K562 (cell line): ENCODE measurements at regions not wholly inside any gene's neighbourhood (a gene's known extent, or its start where the extent isn't known, plus 50 kb on each side); places are given as distances from the start of the nearest gene placed in this dataset.

Experiments
- ATAC-seq: fragments of 200-7000 bp; cut with Tn5 transposase; 3 replicates; pipeline ENCODE4 v1.9.1; 2020; ENCODE audit warnings: moderate library complexity
- BruUV-seq: library from RNA; stranded (reverse); fragments of 400-500 nt; replicated peaks from 2 replicates; lab custom pipeline; 2021; lab: Mats Ljungman, UMichigan
- CTCF ChIA-PET: fragments of 300-600 bp; formaldehyde crosslinking; extraction: SDS; loops from one replicate; lab custom pipeline; 2021; ENCODE audit warnings: low intra/inter-chr PET ratio; lab: Yijun Ruan, JAX
- POLR2A ChIA-PET: fragments of 300-600, 350-650 bp; sonication (Branson Sonifier 250); formaldehyde crosslinking; extraction: SDS; loops from one replicate; lab custom pipeline; 2021; ENCODE audit warnings: antibody characterized with exemption, inconsistent platforms; lab: Yijun Ruan, JAX
- DNase-seq, 4 experiments: peaks; one replicate each; pipeline versions ENCODE4 v3.0.0 to v3.0.0-alpha.2; 2011 to 2018; ENCODE audit warnings: low spot score in 3 of 4, mixed read lengths in 3 of 4; ENCODE audit errors: extremely low read depth in 1 of 4
- FAIRE-seq: peaks from 2 replicates; lab custom pipeline; 2011; peaks lifted over from hg19 to GRCh38; lab: Jason Lieb, UNC
- H2AFZ ChIP-seq: 2 replicates; pipeline ENCODE4 v1.6.0; 2011; ENCODE audit warnings: low read depth, low read length, control low read depth, inconsistent platforms
- H3K27ac ChIP-seq: fragments of 200-600 bp; 3 replicates; pipeline ENCODE4 v1.8.0; 2011; ENCODE audit warnings: low read depth, mild to moderate bottlenecking, control low read depth, inconsistent platforms, low read length, moderate library complexity, mixed read lengths; ENCODE audit errors: extremely low read depth
- H3K27me3 ChIP-seq, 2 experiments: fragments of 300-600 bp in 1 of 2; 2 replicates in 1 of 2; 3 replicates in 1 of 2; pipeline versions ENCODE4 v1.6.0 to v1.8.0; 2011; ENCODE audit warnings: inconsistent platforms in 2 of 2, low read length in 2 of 2, mild to moderate bottlenecking in 1 of 2, mixed read lengths in 1 of 2, moderate library complexity in 1 of 2; ENCODE audit not compliant: control insufficient read depth in 2 of 2, insufficient read depth in 2 of 2
- H3K36me3 ChIP-seq: fragments of 300-600 bp; 3 replicates; pipeline ENCODE4 v1.8.0; 2011; ENCODE audit warnings: mild to moderate bottlenecking, low read length, inconsistent platforms; ENCODE audit not compliant: control insufficient read depth, insufficient read depth
- H3K4me1 ChIP-seq, 2 experiments: fragments of 200-600 bp in 1 of 2; replicated peaks in 1 of 2; 2 replicates in 1 of 2; 3 replicates in 1 of 2; pipeline versions ENCODE4 v1.5.1 to v1.8.0; 2011; ENCODE audit warnings: inconsistent platforms in 2 of 2, low read length in 2 of 2, mild to moderate bottlenecking in 1 of 2, mixed read lengths in 1 of 2, moderate library complexity in 1 of 2; ENCODE audit not compliant: control insufficient read depth in 2 of 2, insufficient read depth in 2 of 2
- H3K4me2 ChIP-seq: 2 replicates; pipeline ENCODE4 v1.6.1; 2011; ENCODE audit warnings: low read length, control low read depth, inconsistent platforms, mixed read lengths; ENCODE audit not compliant: insufficient read depth
- H3K4me3 ChIP-seq: fragments of 200-600 bp; sonication (generic), shearing (Covaris generic); 2 replicates; pipeline ENCODE4 v1.5.1; 2016; ENCODE audit warnings: control low read depth, inconsistent platforms
- H3K79me2 ChIP-seq: fragments of 200-600 bp; 3 replicates; pipeline ENCODE4 v1.8.0; 2011; ENCODE audit warnings: low read length, inconsistent platforms; ENCODE audit not compliant: control insufficient read depth, insufficient read depth
- H3K9ac ChIP-seq, 2 experiments: 2 replicates each; pipeline versions ENCODE4 v1.6.0 to v1.6.1; 2011; ENCODE audit warnings: low read depth in 2 of 2, low read length in 2 of 2, control low read depth in 1 of 2, inconsistent platforms in 1 of 2, mild to moderate bottlenecking in 1 of 2, mixed read lengths in 1 of 2; ENCODE audit not compliant: insufficient read depth in 1 of 2
- H3K9me1 ChIP-seq: one replicate; pipeline ENCODE4 v1.6.0; 2011; ENCODE audit warnings: inconsistent platforms, mild to moderate bottlenecking, low read length, moderate library complexity; ENCODE audit not compliant: control insufficient read depth, insufficient read depth
- H3K9me3 ChIP-seq: replicated peaks from 2 replicates; pipeline ENCODE4 v1.5.1; 2011; ENCODE audit warnings: low read depth, low read length, inconsistent platforms; ENCODE audit not compliant: control insufficient read depth, insufficient read depth
- H4K20me1 ChIP-seq: replicated peaks from 2 replicates; pipeline ENCODE4 v1.6.1; 2011; ENCODE audit warnings: low read length, inconsistent platforms, mixed read lengths; ENCODE audit not compliant: control insufficient read depth, insufficient read depth
- E2F4 ChIP-seq: sonication (generic); formaldehyde crosslinking; IDR thresholded peaks from 2 replicates; pipeline ENCODE4 v1.8.0; 2022; ENCODE audit warnings: mild to moderate bottlenecking, low read depth, missing genetic modification reagents
- GABPB2 ChIP-seq: fragments of 250-450 bp; sonication (Bioruptor Pico); conservative IDR thresholded peaks from 2 replicates; pipeline ENCODE4 v1.5.1; 2021; ENCODE audit warnings: mild to moderate bottlenecking
- GTF2E2 ChIP-seq: fragments of 200-800 bp; sonication (Bioruptor generic); IDR thresholded peaks from 2 replicates; pipeline ENCODE4 v1.6.1; 2016; ENCODE audit warnings: missing genetic modification characterization, missing compliant biosample characterization
- KAT7 ChIP-seq: sonication (generic); formaldehyde crosslinking; IDR thresholded peaks from 2 replicates; pipeline ENCODE4 v1.8.0; 2022; ENCODE audit warnings: missing genetic modification reagents, mild to moderate bottlenecking, borderline replicate concordance
- KDM1A ChIP-seq, 2 experiments: fragments of 450-650 bp; IDR thresholded peaks; 2 replicates each; pipeline ENCODE4 v1.6.1; 2016; ENCODE audit warnings: mild to moderate bottlenecking in 2 of 2
- NR3C1 ChIP-seq: sonication (generic); formaldehyde crosslinking; IDR thresholded peaks from 2 replicates; pipeline ENCODE4 v1.8.1; 2022; ENCODE audit warnings: missing genetic modification reagents
- POLR2AphosphoS2 ChIP-seq: IDR thresholded peaks from 2 replicates; pipeline ENCODE4 v1.6.1; 2012; ENCODE audit warnings: low read length, improper control_type of control experiment
- ZNF609 ChIP-seq: sonication (generic); formaldehyde crosslinking; IDR thresholded peaks from 2 replicates; pipeline ENCODE4 v1.8.1; 2023; ENCODE audit warnings: missing genetic modification reagents, mild to moderate bottlenecking, borderline replicate concordance
- WGBS: fragments of 100-300 bp; shearing (Covaris generic); methylation state at CpG from one replicate; pipeline ENCODE4 v1.1.6; 2016; ENCODE audit warnings: low coverage, mixed read lengths; ENCODE audit not compliant: insufficient coverage; ENCODE audit errors: missing lambda C conversion rate; 5-methylcytosine and 5-hydroxymethylcytosine counted together
- in situ Hi-C: fragments of 300-500 bp; cut with MboI; formaldehyde crosslinking; loops from 4 replicates; pipeline ENCODE4 v1.15.0; 2018; ENCODE audit warnings: inconsistent platforms, mixed read lengths
- intact Hi-C: fragments of 100-400 bp; cut with micrococcal nuclease; formaldehyde crosslinking; loops from 2 replicates; pipeline ENCODE4 v1.14.2; 2022
- TF ChIP-seq, protein P1 (sequence below): fragments of 450-650 bp; formaldehyde crosslinking; conservative IDR thresholded peaks from 2 replicates; pipeline ENCODE4 v1.4.0; 2022; ENCODE audit warnings: mild to moderate bottlenecking, missing genetic modification characterization

DNA sequence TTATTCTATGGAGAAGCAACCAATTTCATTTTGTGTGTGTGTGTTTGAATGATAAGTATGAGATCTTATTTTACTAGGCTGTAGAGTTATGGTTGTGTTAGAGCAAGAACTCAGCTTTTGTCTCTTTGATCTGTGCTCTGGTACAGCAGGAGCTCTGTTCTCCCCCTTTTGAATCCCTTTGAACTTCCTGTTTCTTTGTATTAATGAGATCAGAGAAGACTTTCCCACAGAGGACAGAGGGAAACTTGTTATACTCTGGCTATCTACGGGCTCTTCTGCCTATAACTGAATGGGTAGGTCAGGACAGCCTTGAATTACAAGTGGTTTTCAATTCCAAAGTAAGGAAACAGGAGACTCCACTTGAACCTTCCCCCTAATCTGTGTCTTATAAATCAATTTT is 1015.0 kb upstream of the RAG2 start:
- ChIA-PET CTCF (no interaction called here), POLR2A (no interaction called here)
- no peak overlapping the region for H3K9ac ChIP-seq
- in situ Hi-C loops (no loop called here), intact Hi-C loops (no loop called here)
- H3K4me2 ChIP-seq: no peak overlapping the region
- H2AFZ ChIP-seq: no peak overlapping the region
- no peaks in the 10 kb centered on the region for H3K79me2 ChIP-seq
- DNase-seq (no peak), ATAC-seq (no peak), FAIRE-seq (no peak)
- WGBS: 0% methylated on average over 1 of the region's 1 CpG
- no peak overlapping the region for H3K4me3 ChIP-seq
- no TSS peak for BruUV-seq
- H4K20me1 ChIP-seq: no peaks in the 10 kb centered on the region
- no peaks in the 10 kb centered on the region for H3K9me1 ChIP-seq
- no peaks in the 10 kb centered on the region for H3K4me1 ChIP-seq
- no peak overlapping the region for H3K27ac ChIP-seq
- H3K9me3 ChIP-seq: no peaks in the 10 kb centered on the region
- H3K27me3 ChIP-seq: no peaks in the 10 kb centered on the region
- no peaks in the 10 kb centered on the region for H3K36me3 ChIP-seq
- TF ChIP-seq GTF2E2 (tag) (no peak), NR3C1 (CRISPR knock-in tag) (no peak), E2F4 (no peak), GABPB2 (CRISPR knock-in tag) (no peak), KAT7 (CRISPR knock-in tag) (no peak), KDM1A (IDR thresholded peaks at IDR 0.05) (no peak), POLR2AphosphoS2 (no peak), ZNF609 (CRISPR knock-in tag) (no peak)
- TF ChIP-seq, protein P1, sequence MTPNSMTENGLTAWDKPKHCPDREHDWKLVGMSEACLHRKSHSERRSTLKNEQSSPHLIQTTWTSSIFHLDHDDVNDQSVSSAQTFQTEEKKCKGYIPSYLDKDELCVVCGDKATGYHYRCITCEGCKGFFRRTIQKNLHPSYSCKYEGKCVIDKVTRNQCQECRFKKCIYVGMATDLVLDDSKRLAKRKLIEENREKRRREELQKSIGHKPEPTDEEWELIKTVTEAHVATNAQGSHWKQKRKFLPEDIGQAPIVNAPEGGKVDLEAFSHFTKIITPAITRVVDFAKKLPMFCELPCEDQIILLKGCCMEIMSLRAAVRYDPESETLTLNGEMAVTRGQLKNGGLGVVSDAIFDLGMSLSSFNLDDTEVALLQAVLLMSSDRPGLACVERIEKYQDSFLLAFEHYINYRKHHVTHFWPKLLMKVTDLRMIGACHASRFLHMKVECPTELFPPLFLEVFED (CRISPR knock-in tag): no peak
